GM18502 (cell line): ENCODE measurements at regions not wholly inside any gene's neighbourhood (a gene's known extent, or its start where the extent isn't known, plus 50 kb on each side); places are given as distances from the start of the nearest gene placed in this dataset.

Experiments used
- ATAC-seq: cut with Tn5 transposase; IDR thresholded peaks from one replicate; pipeline ENCODE4 v1.9.1; 2021; ENCODE audit warnings: mild to moderate bottlenecking; ENCODE audit not compliant: unreplicated experiment, poor library complexity

DNA sequence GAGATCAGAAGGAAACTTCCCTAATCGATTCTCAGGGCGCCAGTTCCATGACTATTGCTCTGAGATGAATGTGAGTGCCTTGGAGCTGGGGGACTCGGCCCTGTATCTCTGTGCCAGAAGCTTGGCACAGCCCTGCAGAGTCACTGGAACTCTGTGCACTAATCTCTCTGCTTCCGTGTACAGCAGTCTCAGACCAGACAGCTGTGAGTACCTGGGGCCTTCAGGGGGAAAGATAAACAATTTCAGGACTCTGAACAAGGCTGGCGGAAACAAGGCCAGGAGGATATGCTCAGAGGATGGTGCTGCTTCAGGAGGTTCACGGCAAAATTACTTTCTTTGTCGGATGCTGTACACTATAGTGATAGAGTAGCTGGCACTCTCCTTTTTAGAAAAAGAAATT lies 131.7 kb upstream of the PRSS58 start:
- no peak for ATAC-seq

DNA sequence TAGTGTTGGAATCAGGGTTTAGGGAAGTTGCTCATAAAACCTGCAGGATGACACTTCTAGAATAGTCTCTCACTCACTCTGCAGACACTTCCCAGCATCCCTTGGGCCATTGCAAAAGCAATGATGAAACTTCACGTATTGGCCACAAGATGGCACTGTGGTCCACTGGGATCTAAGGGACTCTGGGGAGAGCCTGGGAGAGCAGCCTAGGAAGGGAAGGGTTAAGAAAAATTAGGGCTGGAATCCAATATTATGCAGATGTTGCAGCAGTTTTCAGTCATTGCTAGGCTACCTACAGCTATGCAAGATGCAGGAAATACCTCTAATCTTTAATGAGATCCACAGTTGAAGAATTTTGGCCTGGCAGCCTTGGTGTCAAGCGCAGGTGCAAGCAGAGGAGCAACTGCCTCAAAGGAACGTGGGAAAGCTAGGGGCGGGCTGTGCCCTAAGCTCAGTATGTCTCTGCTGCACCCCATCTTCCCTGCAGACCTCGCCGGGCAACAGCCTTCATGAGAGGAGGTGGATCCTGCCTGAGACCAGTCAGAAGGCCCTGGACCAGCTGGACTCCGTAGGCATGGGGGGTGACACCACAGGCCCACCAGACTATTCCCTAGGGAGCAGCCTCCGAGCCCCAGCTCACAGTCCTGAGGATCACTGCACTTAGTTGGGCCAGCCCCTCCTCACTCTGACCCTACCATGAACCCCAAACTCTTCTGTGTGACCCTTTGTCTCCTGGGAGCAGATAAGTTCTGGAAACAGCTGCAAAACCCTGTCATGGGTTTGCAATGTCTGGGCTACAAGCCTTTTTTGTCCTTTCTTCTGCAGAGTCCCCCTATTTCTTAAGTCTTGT lies 127.9 kb upstream of the PRSS58 start:
- ATAC-seq, result peak; percentile 76

DNA sequence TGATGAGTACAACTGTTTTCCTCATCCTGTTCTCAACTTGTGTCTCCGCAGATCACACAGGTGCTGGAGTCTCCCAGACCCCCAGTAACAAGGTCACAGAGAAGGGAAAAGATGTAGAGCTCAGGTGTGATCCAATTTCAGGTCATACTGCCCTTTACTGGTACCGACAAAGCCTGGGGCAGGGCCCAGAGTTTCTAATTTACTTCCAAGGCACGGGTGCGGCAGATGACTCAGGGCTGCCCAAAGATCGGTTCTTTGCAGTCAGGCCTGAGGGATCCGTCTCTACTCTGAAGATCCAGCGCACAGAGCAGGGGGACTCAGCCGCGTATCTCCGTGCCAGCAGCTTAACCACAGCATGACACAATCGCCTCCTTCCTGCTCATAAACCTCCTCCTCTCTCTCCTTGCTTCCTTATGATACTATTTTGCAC lies 126.7 kb upstream of the PRSS58 start:
- peak; percentile 41 for ATAC-seq

GRCh38 chr7:142383841-142384492 lies 126.1 kb upstream of the PRSS58 start:
- ATAC-seq, result peak; percentile 46

- no peak for ATAC-seq
These were observed 124.0 kb upstream of the PRSS58 start for GRCh38 chr7:142381727-142382390.

GRCh38 chr7:142380069-142380468 lies 122.2 kb upstream of the PRSS58 start:
- no peak for ATAC-seq

DNA sequence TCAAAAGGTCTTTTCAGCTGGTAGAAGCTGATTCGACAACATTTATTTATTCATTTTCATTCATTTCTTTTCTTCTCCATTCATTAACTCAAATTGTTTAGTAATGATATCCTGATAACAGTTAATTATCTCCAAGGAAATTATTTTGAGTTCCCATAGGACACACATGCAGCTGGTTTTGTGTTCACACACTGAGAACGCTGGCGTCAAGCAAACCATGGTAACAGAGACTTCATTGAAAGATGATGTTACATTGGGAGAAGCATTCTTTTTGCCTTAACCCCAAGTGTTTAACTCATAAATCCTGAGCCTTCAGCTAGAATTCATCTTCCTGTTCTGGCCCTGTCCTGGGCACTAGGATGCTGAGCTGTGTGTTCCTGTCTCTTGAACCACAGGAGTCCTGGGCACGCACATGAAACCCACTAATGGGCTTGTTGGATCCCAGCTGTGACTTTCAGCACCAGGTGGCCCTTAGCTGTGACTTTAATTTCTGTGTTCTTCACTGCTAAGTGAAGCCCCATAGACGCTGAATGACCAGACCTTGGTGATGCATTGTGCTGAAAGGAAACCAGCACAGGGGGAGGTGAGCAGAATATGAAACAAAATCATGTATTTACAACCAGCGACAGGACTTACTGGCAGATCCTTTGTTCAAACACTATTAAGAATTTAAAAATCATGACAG lies 121.5 kb upstream of the PRSS58 start:
- no peak for ATAC-seq

DNA sequence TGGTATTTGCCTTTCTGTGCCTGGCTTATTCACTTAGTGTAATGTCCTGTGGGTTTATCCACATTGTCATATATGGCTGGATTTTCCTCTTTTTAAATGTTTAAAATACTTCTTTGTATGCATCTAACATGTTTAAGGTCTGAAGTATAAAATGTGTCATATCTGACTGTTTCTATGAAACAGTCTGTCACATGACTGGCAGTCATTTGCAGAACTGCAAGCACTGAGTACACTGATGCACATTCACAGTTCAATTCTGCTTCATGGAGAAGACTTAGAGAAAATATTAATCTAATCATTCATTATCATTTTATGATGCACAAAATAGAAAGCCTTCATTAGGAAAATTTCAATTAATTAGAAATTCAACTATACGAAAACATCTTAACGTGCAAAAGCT lies 119.7 kb upstream of the PRSS58 start:
- ATAC-seq, result no peak

- no peak for ATAC-seq
These were observed 118.6 kb upstream of the PRSS58 start for GRCh38 chr7:142376356-142376997.

GRCh38 chr7:142375710-142376313 lies 118.0 kb upstream of the PRSS58 start:
- no peak for ATAC-seq

- no peak for ATAC-seq
These were observed 114.9 kb upstream of the PRSS58 start for GRCh38 chr7:142372727-142373126.

GRCh38 chr7:142371586-142372377 lies 113.9 kb upstream of the PRSS58 start:
- ATAC-seq, result no peak

- no peak for ATAC-seq
These were observed 107.6 kb upstream of the PRSS58 start for GRCh38 chr7:142365410-142365842.

DNA sequence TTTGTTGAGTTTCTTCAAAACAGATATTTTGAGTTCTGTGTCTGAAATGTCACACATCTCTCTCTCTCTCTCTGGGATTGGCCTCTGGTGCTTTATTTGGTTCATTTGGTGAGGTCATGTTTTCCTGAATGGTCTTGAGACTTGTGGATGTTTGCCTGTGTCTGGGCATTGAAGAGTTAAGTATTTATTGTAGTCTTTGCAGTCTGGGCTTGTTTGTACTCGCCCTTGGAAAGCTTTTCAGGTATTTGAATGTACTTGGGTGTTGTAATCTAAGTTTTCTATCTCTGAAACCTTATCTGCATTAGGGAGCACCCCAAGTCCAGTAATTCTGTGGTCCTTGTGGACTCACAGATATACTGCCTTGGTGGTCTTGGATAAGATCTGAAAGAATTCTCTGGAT lies 106.7 kb upstream of the PRSS58 start:
- no peak for ATAC-seq

DNA sequence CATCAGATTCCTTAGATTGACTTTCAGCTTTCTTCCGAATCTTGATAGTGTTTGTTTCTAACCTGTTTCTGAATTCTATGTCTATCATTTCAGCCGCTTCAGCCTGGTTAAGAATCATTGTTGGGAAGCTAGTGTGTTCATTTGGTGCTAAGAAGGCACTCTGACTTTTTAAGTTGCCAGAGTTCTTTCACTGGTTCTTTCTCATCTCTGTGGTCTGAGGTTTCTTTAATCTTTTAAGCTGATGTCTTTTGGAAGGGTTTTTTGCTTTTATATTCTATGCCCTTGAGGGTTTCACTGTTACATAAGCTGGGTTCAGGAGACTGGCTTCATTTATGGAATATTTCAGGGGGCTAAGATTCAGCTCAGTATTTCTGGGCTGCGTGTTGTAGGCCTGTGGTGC lies 104.5 kb upstream of the PRSS58 start:
- ATAC-seq, result no peak

DNA sequence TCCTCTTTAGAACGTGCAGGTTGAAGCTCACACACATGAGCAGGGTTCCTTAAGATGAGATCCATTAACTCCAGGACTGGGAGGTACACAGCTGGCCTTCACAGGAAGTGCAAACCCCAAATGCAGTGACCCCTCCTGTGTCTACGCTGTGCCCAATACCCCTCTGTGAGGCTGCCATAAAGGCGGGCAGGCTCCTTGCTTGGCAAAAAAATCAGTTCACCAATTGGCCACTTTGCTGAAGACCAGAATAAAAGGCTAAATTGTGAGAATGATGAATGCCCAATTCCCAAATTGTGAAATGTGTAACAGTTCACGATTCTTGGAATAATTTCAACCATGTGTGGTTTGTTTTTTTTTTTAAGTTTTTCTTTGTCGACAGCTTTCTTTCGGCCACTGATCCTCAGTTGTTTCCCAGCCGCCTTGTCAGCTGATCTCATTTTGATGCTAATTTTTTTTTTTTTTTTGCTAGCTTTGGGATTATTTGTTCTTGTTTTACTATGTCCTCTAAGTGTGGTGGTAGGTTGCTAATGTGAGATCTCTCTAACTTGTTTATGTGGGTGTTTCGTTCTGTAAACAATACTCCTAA lies 101.9 kb upstream of the PRSS58 start:
- no peak for ATAC-seq

DNA sequence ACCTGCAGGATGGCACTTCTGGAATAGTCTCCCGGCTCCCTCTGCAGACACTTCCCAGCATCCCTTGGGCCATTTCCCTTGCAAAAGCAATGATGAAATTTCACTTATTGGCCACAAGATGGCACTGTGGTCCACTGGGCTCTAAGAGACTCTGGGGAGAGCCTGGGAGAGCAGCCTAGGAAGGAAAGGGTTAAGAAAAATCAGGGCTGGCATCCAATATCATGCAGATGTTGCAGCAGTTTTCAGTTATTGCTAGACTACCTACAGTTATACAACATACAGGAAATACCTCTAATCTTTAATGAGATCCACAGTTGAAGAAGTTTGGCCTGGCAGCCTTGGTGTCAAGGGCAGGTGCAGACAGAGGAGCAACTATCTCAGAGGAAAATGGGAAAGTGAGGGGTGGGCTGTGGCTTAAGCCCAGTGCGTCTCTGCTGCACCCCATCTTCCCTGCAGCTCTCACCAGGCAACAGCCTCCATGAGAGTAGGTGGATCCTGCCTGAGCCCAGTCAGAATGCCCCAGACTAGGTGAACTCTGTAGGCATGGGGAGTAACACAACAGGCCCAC lies 100.2 kb upstream of the PRSS58 start:
- ATAC-seq, result peak; percentile 91

DNA sequence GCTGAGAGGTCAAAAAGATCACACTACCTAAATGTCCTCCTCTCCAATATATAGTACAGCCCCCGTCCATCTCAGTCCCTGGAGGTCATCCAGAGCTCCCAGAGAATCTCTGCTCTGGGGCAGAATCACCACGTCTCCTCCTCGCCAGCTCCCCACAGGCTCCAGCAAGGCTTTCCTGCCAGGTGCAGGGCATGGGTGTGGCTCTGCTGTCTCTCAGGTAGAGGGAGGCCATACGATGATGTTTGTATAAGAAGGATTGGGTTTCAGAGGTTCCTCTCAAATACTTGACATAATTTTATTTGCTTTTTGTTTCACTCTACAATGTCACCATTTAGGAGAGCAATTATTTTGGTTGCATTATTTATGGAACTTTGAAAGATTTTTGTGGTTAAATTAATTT lies 98.3 kb upstream of the PRSS58 start:
- ATAC-seq, result no peak
